Stimulated activated CD4-positive, alpha-beta T cell treated with anti-CD3 and anti-CD28 coated beads, TNF-alpha, amount 100 ng/mL, for 24 hours (primary cell): ENCODE measurements at regions not wholly inside any gene's neighbourhood (a gene's known extent, or its start where the extent isn't known, plus 50 kb on each side); places are given as distances from the start of the nearest gene placed in this dataset.

Experiments used
- DNase-seq, 3 experiments: peaks; one replicate each; pipeline ENCODE4 v3.0.0-alpha.2; 2020; ENCODE audit warnings: low read depth in 3 of 3

DNA sequence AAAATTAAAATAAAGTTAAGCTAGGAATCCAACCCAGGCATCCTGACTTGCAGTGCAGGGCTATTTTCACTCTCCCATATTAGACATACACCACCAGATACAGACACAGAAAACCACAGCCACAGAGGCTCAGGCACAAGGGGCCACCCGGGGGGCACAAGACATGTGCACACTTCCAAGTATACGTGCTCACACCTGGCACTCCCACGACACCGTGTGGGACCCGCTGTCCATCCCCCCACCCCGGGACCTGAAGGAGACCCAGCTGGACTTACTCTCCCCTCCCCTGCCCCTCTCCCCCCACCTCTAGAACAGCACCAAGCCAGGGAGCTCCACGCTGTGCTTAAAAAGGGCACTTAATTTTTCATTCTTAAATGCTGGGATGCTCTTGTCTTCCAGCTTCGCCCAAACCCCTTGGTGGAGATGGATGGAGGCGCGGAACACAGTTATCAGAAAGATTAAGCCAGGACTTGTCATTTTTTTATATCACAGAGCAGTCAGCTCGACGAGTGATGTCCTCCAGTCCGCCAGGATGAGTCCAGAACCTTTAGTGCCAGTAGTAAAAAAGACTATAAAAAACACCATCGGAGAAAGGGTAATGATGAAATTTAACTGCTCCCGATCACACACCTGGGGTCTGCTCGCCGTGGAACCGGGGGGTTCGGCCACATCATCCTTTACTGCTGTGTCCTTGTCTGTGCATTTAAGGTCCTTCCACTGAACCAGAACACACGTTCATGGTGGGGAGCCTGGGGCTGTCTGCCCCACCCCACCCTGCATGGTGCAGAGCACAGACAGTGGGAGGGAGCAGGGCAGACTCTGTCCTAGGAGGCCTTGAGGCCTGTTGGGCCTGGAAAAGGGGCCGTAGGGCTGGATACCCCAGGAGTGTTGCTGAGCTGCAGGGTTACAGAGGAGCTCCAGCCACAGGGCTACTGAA, 73.3 kb upstream of the LHX1 start:
- DNase-seq, result no peak

GRCh38 chr17:36864827-36865430, 72.3 kb upstream of the LHX1 start:
- no peak for DNase-seq

- no peak for DNase-seq
Observed at GRCh38 chr17:36867716-36868341, 69.4 kb upstream of the LHX1 start.

DNA sequence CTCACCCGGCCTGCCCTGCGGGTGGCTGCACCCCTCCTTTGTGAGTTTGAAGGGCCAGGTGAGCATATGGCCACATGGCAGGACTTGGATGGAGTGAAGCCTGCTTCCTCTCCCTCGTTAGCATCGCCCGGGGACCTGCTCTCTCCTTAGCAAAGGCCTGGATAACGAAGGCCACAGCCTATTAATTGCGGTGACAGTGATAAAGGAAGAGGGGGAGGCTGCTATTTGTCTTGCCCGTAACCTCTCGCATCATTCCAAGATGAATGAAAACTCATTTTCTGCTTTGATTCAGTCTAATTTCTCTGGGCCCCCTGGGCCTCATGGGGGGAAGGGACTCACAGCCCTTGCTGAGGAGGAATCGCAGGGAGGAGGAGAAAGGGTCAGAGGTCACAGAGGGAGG, 68.5 kb upstream of the LHX1 start:
- DNase-seq, result no peak

GRCh38 chr17:36869441-36869840, 67.8 kb upstream of the LHX1 start:
- no peak for DNase-seq

GRCh38 chr17:36869856-36870719, 67.2 kb upstream of the LHX1 start:
- no peak for DNase-seq

DNA sequence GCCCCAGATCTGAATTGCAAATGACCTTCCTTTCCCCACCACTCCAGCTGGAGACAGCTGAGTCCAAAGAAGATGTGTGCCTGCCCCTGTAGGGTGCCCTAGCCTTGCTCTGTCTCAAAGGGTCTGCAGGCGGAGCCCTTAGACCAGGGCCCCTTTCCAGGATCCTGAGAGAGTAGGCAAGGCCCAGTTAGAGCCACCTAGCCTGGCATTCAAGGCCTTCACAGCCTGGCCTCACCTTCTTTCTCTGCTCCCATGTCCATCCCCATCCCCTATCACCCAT, 66.6 kb upstream of the LHX1 start:
- DNase-seq, result no peak

DNA sequence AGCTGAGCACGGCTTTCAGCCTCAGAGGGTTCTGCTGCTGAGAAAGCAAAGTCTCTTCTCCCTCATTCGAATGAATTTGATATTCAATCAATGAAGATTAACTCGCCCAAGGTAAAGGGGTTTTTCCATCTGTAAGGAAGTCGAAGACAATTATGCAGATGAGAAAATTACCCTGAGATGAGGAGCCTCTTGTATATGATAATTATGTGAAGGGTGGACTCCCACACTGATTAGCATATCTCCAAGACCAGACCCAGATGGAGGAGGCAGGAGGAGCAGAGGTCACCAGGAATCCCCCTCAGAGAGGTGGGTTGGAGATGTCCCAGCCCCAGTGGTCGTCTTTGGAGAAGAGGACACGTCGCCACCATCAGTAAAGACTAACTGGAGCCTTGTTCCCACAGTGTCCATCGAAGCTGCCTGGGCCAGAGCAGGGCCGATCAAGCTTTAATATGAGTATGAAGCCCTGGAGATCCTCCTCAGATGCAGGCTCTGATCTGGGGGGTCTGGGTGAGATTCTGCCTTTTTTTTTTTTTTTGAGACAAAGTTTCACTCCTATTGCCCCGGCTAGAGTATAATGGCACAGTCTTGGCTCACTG, 61.5 kb upstream of the LHX1 start:
- no peak for DNase-seq

DNA sequence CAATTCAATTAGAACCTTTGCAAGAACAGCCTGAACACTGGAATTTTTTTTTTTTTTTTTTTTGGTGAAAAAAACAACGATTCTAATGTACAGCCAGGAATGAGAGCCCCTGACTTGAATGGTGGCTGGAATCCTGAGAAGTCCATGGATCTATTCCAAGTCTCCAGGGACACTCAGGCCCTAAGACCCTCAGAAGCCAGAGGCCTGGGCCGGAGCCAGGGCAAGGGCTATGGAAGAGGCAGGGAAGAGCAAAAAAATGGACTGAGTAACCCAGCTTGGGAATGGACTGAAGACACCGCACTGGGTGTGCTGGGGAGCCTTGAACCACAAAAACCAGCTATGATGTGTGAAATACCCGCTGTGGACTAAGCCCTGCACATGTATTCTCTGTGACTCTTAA, 60.3 kb upstream of the LHX1 start:
- DNase-seq, result no peak

DNA sequence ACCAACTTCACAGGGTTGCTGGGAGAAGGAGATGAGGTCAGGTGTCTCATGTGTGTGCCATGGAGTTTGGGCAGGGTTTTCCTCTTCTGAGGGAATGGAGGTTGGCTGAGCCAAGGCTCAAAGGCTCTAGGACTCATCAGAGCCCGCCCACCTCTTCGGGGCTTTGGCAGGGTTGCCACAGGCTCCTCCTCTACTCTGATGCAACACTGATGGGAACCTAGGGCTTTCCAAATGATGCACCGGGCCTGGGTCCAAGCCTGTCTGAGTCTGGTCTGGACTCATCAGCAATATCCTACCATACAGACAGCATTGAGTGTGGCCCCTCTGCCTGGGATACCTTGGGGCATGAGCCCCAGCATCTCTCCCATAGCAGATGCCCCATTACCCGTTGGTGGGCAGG, 59.5 kb upstream of the LHX1 start:
- no peak for DNase-seq

GRCh38 chr17:36878216-36878615, 59.1 kb upstream of the LHX1 start:
- DNase-seq, result no peak

DNA sequence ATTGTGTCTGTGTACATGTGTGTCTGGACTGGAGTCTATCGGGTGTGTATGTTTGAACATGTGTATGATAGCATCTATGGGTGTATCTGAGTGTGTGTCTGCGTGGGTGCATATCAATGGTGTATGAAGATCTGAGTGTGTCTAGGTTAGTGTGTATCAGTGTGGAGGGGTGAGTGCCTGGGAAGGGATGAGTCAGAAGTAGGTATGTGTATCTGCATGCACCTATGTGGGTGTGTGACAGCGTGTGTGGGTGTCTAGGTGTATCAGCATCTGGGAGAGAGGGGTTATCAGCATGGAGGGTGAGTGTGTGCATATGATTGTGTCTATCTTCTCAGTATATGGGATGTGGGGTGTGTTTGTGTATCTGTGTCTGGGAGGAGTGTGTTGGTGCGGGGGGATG, 58.2 kb upstream of the LHX1 start:
- DNase-seq, result no peak

GRCh38 chr17:36879624-36880131, 57.6 kb upstream of the LHX1 start:
- no peak for DNase-seq

DNA sequence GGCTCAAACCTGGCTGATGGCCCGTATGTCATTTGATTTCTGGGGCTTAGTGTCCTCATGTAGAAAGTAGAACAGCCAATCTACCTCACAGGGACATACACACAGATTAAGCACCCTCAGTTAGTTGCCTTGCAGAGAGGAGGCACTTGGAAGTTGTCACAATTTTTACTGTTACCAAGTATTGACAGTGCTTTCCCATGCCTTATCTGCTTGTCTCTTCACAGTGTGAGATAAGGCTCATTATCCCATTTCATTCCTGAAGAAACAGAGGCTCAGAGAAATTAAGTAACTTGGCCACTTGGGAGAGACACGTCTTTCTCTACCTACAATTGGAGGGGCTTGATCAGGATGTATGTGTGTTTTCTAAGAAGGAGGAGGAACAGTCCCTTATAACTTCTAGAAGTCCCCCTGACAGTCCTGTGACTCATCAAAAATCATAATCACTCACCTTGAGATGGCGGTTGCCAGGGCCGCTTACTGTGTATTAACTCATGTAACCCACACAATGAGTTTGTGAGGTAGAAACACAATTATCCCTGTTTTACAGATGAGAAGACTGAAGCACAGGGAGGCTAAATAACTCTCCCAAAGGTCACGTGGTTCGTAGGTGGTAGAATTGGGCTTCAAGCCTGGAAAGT, 56.9 kb upstream of the LHX1 start:
- DNase-seq, result no peak

DNA sequence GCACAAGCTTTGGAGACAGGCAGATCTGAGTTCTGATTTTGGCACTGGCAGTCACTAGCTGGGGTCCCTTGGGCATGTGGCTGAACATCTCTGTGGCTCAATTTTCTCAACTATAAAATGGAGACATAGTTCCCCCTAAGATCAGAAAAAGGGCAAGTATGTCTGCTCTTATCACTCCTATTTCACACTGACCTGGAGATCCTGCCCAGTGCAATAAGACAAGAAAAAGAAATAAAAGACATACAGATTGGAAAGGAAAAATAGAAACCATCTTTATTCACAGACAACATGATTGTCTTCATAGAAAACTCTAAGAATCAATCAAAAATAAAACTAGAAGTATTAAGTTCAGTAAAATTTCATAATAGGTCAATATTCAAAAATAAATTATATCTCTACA, 56.0 kb upstream of the LHX1 start:
- DNase-seq, result no peak

GRCh38 chr17:36884495-36885152, 52.7 kb upstream of the LHX1 start:
- no peak for DNase-seq

DNA sequence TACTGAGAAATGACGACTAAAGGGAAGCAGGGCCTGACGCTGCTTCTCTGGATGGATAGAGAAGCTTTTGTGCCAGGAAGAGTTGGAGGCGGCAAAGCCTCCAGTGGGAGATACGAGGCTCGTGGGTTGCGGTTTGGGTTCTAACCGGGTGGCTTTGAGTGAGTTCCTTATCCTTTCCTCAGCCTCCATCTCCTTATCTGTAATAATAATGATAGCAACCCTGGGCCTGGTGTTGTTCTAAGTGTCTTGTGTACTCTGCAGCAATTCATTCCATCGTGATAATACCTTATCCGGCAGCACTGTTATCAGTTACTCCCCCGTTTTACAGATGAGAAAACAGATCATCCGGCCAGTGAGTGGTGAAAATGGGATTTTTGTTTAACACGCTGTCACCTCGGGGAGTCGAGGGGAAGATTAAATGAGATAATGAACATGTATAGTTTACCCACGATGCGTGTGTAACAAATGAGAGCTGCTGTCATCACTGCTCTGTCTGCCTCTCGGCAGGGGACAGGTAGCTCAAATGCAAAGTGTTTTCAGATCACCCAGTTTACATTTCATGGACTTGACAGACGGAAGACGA, 52.0 kb upstream of the LHX1 start:
- DNase-seq, result no peak

DNA sequence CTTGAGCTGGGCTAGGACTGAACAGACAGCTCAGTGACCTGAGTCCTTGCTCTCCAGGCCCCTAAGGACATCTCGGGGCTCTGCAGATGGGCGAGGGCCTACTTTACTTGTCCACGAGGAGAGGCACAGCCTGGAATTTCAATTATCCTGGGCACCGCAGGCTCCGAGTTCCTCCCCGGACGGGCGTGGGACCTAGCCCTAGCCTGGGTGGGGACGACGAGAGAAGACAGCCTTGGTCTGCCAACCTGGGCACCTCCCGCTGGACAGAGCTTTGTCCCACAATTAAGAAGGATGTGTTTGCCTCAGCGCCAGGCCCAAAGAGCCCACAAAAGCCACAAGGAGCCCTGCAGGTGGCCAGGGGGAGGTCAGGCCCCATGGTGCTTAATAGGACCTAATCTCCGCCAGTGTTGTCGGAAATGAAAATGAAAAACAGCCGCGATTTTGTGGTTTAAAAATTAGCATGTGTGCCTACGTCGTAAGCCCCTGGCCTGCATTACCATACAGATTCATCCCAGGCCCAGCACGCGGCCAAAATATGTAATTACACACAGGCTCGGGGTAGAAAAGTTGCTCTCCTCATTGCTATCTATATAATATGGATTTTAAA, 51.4 kb upstream of the LHX1 start:
- no peak for DNase-seq
